ENCODE measurements at regions not wholly inside any gene's neighbourhood (a gene's known extent, or its start where the extent isn't known, plus 50 kb on each side); places are given as distances from the start of the nearest gene placed in this dataset.
A peak's percentile ranks its signal among the peaks of the same experiment; 100 is the strongest.

DNA sequence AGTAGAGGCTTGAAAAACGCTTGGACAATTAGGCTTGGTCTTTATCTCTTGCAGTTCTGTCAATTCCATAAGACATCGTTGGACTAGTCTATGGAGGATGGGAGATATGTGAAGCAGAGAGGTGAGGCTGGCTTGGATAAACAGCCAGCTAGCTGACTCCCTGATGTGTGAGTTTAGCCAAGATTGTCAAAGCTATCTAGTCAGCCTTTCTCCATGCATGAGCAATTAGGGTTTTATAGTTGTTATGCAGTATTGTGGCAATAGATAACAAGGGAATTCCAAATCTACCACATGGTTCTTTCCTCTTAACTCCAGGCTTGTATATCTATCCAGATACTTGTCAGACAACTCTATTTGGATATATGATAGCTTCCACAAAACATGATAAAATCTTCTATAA is 153.6 kb upstream of the NRXN3 start:
- Histone ChIP-seq H3K27me3 (ENCODE audit: control insufficient read depth, insufficient read depth, low read length) (no peaks in the 10 kb centered on the region), H3K36me3 (ENCODE audit: control insufficient read depth, insufficient read depth, low read length) (no peaks in the 10 kb centered on the region), H3K4me3 (ENCODE audit: low read depth, low read length) (no peak overlapping the region)
- DNase-seq (ENCODE audit: low read depth): no peak
- TF ChIP-seq CTCF (IDR thresholded peaks at IDR 0.05; ENCODE audit: insufficient read depth, low read length, poor library complexity, severe bottlenecking): no peak

GRCh38 chr14:78018283-78018682 is 151.9 kb upstream of the NRXN3 start:
- H3K36me3 ChIP-seq (ENCODE audit: control insufficient read depth, insufficient read depth, low read length): no peaks in the 10 kb centered on the region
- DNase-seq (ENCODE audit: low read depth): no peak
- no peak overlapping the region for H3K4me3 ChIP-seq (ENCODE audit: low read depth, low read length)
- H3K27me3 ChIP-seq (ENCODE audit: control insufficient read depth, insufficient read depth, low read length): no peaks in the 10 kb centered on the region
- TF ChIP-seq CTCF (IDR thresholded peaks at IDR 0.05; ENCODE audit: insufficient read depth, low read length, poor library complexity, severe bottlenecking): no peak

DNA sequence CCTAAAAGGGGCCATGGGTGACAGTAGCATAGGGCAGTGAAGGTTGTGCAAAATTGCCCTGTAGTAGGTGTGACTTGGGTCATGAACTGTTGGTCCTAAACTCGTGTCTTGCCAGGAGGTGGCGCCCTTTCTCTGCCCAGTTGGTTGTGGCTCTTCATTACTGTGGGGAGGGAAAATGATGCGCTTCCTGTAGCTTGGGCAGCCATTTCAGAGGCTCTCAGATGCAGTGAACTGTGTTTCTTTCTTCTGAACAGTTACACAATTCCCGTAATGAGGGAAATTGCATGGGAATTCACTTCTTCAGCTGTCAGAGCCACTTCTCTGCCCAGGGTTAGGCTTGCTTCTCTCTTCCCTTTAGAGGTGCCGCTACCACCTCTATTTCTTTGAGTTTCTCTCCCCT is 148.1 kb upstream of the NRXN3 start:
- H3K36me3 ChIP-seq (ENCODE audit: control insufficient read depth, insufficient read depth, low read length): no peaks in the 10 kb centered on the region
- no peaks in the 10 kb centered on the region for H3K27me3 ChIP-seq (ENCODE audit: control insufficient read depth, insufficient read depth, low read length)
- TF ChIP-seq CTCF (IDR thresholded peaks at IDR 0.05; ENCODE audit: insufficient read depth, low read length, poor library complexity, severe bottlenecking): peak; percentile 73
- no peak overlapping the region for H3K4me3 ChIP-seq (ENCODE audit: low read depth, low read length)
- no peak for DNase-seq (ENCODE audit: low read depth)

GRCh38 chr14:78023112-78023511 is 147.1 kb upstream of the NRXN3 start:
- Histone ChIP-seq H3K27me3 (ENCODE audit: control insufficient read depth, insufficient read depth, low read length) (no peaks in the 10 kb centered on the region), H3K36me3 (ENCODE audit: control insufficient read depth, insufficient read depth, low read length) (no peaks in the 10 kb centered on the region), H3K4me3 (ENCODE audit: low read depth, low read length) (no peak overlapping the region)
- TF ChIP-seq CTCF (IDR thresholded peaks at IDR 0.05; ENCODE audit: insufficient read depth, low read length, poor library complexity, severe bottlenecking): no peak
- no peak for DNase-seq (ENCODE audit: low read depth)

GRCh38 chr14:78028471-78028870 is 141.7 kb upstream of the NRXN3 start:
- TF ChIP-seq CTCF (IDR thresholded peaks at IDR 0.05; ENCODE audit: insufficient read depth, low read length, poor library complexity, severe bottlenecking): no peak
- peaks cover 5% of the 10 kb centered on the region for H3K27me3 ChIP-seq (ENCODE audit: control insufficient read depth, insufficient read depth, low read length)

GRCh38 chr14:78029601-78030372 is 140.4 kb upstream of the NRXN3 start:
- no peak for DNase-seq (ENCODE audit: low read depth)
- Histone ChIP-seq H3K4me3 (ENCODE audit: low read depth, low read length) (no peak overlapping the region), H3K36me3 (ENCODE audit: control insufficient read depth, insufficient read depth, low read length) (no peaks in the 10 kb centered on the region), H3K27me3 (ENCODE audit: control insufficient read depth, insufficient read depth, low read length) (peaks cover 5% of the 10 kb centered on the region)
- TF ChIP-seq CTCF (IDR thresholded peaks at IDR 0.05; ENCODE audit: insufficient read depth, low read length, poor library complexity, severe bottlenecking): peak; percentile 16

More at GRCh38 chr14:78028471-78028870, 141.7 kb upstream of the NRXN3 start:
- Histone ChIP-seq H3K4me3 (ENCODE audit: low read depth, low read length) (no peak overlapping the region), H3K36me3 (ENCODE audit: control insufficient read depth, insufficient read depth, low read length) (no peaks in the 10 kb centered on the region)
- no peak for DNase-seq (ENCODE audit: low read depth)

Data from kidney epithelial cell (primary cell).